Superior temporal gyrus (tissue), 1 donor: ENCODE measurements at regions not wholly inside any gene's neighbourhood (a gene's known extent, or its start where the extent isn't known, plus 50 kb on each side); places are given as distances from the start of the nearest gene placed in this dataset.

ENCODE experiments used
- DNase-seq: peaks from one replicate; pipeline ENCODE4 v3.0.0-alpha.2; 2016; ENCODE audit errors: extremely low spot score

DNA sequence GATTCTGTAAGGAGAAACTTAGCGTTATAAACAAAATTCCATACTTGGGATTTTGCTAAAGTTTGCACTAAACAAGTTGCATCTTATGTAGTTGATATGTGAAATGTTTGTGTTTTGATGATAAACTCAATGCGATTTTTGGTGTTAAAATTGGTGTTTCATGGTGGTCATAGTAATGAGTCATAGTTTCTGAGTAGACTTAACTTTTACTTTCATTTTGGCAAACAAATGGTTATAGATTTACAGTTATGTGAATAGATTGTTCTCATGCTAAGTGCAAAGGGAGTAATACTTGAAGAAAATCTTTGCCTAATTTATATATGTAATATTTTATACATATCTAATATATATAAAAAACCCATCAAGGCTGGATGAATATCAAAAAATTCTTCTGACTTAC lies 107.3 kb upstream of the ELAVL2 start:
- DNase-seq, result no peak

DNA sequence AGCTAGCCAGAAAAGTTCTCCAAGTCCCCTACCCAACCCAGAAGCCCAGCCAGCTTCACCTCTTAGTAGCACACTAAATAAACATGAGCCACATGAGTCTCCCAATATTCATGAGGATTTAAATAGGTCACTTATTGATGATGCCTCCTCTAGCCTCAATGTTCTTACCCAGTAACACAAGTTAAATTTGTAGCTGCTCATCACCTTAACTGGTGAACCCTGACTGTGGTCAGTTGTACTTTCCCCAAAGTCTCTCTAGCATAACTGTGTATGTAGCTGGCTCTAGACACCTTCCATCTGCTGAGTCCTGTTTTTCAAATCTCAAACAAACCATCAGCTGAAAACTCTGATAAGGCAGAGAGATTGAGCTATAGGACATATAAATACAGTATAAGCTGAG lies 100.3 kb upstream of the ELAVL2 start:
- DNase-seq, result no peak

DNA sequence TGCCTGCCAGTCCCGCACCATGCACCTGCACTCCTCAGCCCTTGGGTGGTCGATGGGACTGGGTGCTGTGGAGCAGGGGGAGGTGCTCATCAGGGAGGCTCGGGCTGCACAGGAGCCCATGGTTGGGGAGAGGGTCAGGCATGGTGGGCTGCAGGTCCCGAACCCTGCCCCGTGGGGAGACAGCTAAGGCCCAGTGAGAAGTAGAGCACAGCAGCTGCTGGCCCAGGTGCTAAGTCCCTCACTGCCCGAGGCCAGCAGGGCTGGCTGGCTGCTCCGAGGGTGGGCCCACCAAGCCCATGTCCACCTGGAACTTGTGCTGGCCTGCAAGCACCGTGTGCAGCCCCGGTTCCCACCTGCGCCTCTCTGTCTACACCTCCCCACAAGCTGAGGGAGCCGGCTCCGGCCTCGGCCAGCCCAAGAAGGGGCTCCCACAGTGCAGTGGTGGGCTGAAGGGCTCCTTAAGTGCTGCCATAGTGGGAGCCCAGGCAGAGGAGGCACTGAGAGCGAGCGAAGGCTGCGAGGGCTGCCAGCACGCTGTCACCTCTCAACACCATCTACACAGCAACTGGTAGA lies 88.5 kb upstream of the ELAVL2 start:
- no peak for DNase-seq

DNA sequence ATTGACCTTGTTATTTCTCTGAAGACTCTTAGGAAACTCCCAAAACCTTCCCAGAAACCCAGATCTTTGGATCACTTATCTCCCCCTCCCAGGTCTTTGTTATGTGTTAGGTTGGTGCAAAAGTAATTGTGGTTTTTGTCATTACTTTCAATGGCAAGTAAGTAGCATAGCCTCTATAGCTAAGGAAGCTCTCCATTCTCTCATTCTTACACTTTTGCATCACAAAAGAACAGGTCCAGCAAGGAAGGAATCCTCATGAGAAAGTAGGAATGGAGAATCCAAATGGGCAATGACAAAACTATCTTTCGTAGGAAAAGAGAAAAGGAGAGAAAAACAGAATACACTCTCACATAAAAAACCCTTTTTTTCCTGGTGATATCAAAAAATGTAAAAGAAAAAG lies 81.3 kb upstream of the ELAVL2 start:
- no peak for DNase-seq

DNA sequence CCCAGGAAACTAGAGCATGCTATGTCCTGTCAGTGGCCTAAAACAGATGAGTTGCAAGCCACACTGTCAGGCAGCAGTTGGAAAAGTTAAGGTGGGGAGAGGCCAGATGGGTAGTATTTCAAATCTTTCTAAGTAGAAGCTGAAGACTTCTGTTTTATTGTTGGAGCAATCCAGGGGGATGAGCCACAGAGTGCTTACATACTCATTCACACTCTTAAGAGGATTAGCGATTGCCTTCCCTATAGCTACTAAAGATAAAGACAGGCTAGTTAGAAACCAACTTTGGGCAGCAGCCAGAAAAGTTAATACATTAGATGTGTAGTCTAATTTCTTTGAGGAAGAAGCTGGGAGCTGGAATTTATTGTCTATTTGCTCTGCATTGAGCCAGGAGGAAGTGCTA lies 61.7 kb upstream of the ELAVL2 start:
- no peak for DNase-seq
